Mesenchymal stem cell (in vitro differentiated cells and primary cell): ENCODE measurements at regions not wholly inside any gene's neighbourhood (a gene's known extent, or its start where the extent isn't known, plus 50 kb on each side); places are given as distances from the start of the nearest gene placed in this dataset.

ENCODE experiments used
- DNase-seq: peaks from one replicate; pipeline ENCODE4 v3.0.0-alpha.2; 2013
- H2AFZ ChIP-seq: one replicate; pipeline ENCODE4 v1.6.1; 2013; ENCODE audit warnings: low read depth, mild to moderate bottlenecking, control low read depth, inconsistent platforms, low read length, moderate library complexity
- H2AK5ac ChIP-seq: 2 replicates; pipeline ENCODE4 v1.6.1; 2013; ENCODE audit warnings: low read length, moderate library complexity, mild to moderate bottlenecking, inconsistent platforms; ENCODE audit not compliant: severe bottlenecking
- H2BK120ac ChIP-seq: one replicate; pipeline ENCODE4 v1.6.1; 2013; ENCODE audit warnings: low read depth, mild to moderate bottlenecking, inconsistent platforms, low read length, moderate library complexity
- H2BK12ac ChIP-seq, 2 experiments: one replicate each; pipeline ENCODE4 v1.6.1; 2013; ENCODE audit warnings: inconsistent platforms in 2 of 2, low read length in 2 of 2, mild to moderate bottlenecking in 2 of 2, moderate library complexity in 2 of 2, control low read depth in 1 of 2
- H2BK15ac ChIP-seq: one replicate; pipeline ENCODE4 v1.6.1; 2013; ENCODE audit warnings: mild to moderate bottlenecking, low read depth, inconsistent platforms; ENCODE audit not compliant: poor library complexity, severe bottlenecking
- H2BK5ac ChIP-seq: 2 replicates; pipeline ENCODE4 v1.6.1; 2013; ENCODE audit warnings: low read depth, mild to moderate bottlenecking, low read length, control low read depth, inconsistent platforms; ENCODE audit not compliant: poor library complexity, severe bottlenecking
- H3K14ac ChIP-seq, 2 experiments: one replicate each; pipeline ENCODE4 v1.6.1; 2013; ENCODE audit warnings: inconsistent platforms in 2 of 2, low read length in 2 of 2, control low read depth in 1 of 2, mild to moderate bottlenecking in 1 of 2, moderate library complexity in 1 of 2
- H3K18ac ChIP-seq, 2 experiments: one replicate each; pipeline ENCODE4 v1.6.1; 2013; ENCODE audit warnings: inconsistent platforms in 2 of 2, low read length in 2 of 2, control low read depth in 1 of 2, low read depth in 1 of 2, mild to moderate bottlenecking in 1 of 2
- H3K23ac ChIP-seq, 2 experiments: one replicate each; pipeline ENCODE4 v1.6.1; 2013; ENCODE audit warnings: inconsistent platforms in 2 of 2, low read length in 2 of 2, mild to moderate bottlenecking in 2 of 2, moderate library complexity in 2 of 2, control low read depth in 1 of 2
- H3K27ac ChIP-seq: 2 replicates; pipeline ENCODE4 v1.5.1; 2013; ENCODE audit warnings: mild to moderate bottlenecking, moderate library complexity, low read length, control low read depth, inconsistent platforms; ENCODE audit not compliant: poor library complexity, severe bottlenecking
- H3K27me3 ChIP-seq, 2 experiments: 2 replicates each; pipeline versions ENCODE4 v1.6.1 to v1.7.0; 2013; ENCODE audit warnings: low read length in 2 of 2, mild to moderate bottlenecking in 2 of 2, moderate library complexity in 2 of 2, control low read depth in 1 of 2, inconsistent platforms in 1 of 2; ENCODE audit not compliant: control insufficient read depth in 1 of 2, insufficient read depth in 1 of 2
- H3K36me3 ChIP-seq, 2 experiments: 2 replicates each; pipeline versions ENCODE4 v1.6.1 to v1.7.0; 2013; ENCODE audit warnings: low read length in 2 of 2, control low read depth in 1 of 2, inconsistent platforms in 1 of 2, low read depth in 1 of 2, mild to moderate bottlenecking in 1 of 2; ENCODE audit not compliant: insufficient read depth in 2 of 2, control insufficient read depth in 1 of 2
- H3K4ac ChIP-seq, 2 experiments: one replicate each; pipeline ENCODE4 v1.6.1; 2013; ENCODE audit warnings: inconsistent platforms in 2 of 2, low read length in 2 of 2, mild to moderate bottlenecking in 2 of 2, moderate library complexity in 2 of 2, control low read depth in 1 of 2, low read depth in 1 of 2
- H3K4me1 ChIP-seq: 2 replicates; pipeline ENCODE4 v1.6.1; 2013; ENCODE audit warnings: low read depth, low read length, control low read depth; ENCODE audit not compliant: control insufficient read depth, insufficient read depth
- H3K4me2 ChIP-seq: 2 replicates; pipeline ENCODE4 v1.6.1; 2013; ENCODE audit warnings: low read length, mild to moderate bottlenecking, inconsistent platforms; ENCODE audit not compliant: poor library complexity, severe bottlenecking
- H3K4me3 ChIP-seq, 2 experiments: 2 replicates each; pipeline versions ENCODE4 v1.5.1 to v1.7.0; 2013; ENCODE audit warnings: low read length in 2 of 2, mild to moderate bottlenecking in 2 of 2, control low read depth in 1 of 2, low read depth in 1 of 2; ENCODE audit not compliant: insufficient read depth in 1 of 2
- H3K79me1 ChIP-seq: replicated peaks from 2 replicates; pipeline ENCODE4 v1.6.1; 2013; ENCODE audit warnings: mild to moderate bottlenecking, control low read depth, low read length, inconsistent platforms; ENCODE audit not compliant: poor library complexity, severe bottlenecking
- H3K9ac ChIP-seq: 2 replicates; pipeline ENCODE4 v1.7.0; 2013; ENCODE audit warnings: mild to moderate bottlenecking, low read length, moderate library complexity
- H3K9me3 ChIP-seq: 2 replicates; pipeline ENCODE4 v1.7.0; 2013; ENCODE audit warnings: mild to moderate bottlenecking, low read length; ENCODE audit not compliant: control insufficient read depth
- H4K8ac ChIP-seq: one replicate; pipeline ENCODE4 v1.6.1; 2013; ENCODE audit warnings: inconsistent platforms, mild to moderate bottlenecking, low read length, moderate library complexity
- H4K91ac ChIP-seq: one replicate; pipeline ENCODE4 v1.6.1; 2013; ENCODE audit warnings: mild to moderate bottlenecking, low read length, inconsistent platforms
- WGBS: methylation state at CpG from one replicate; pipeline ENCODE4 v1.1.7; 2013; ENCODE audit warnings: mixed read lengths; 5-methylcytosine and 5-hydroxymethylcytosine counted together

DNA sequence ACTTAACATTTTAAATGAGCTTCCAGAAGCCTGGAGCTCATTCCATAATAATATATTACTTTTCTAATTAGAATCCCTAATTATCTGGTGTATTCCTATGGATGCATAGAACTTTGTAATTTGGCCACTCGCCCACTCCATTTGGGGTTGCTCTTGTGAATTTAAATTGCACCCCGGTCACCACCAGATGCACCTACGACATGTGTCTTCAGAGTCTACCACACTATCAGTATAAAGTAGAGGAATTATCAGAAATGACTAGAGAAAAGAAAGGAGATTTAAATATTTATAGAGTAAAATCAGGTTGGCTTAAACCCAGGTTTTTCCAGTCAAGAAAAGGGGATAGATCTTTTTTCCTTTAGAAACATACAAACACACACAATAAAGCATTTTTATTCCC, 145.8 kb upstream of the DCN start:
- Histone ChIP-seq H2AFZ (no peak overlapping the region), H2AK5ac (no peak overlapping the region), H4K8ac (no peak overlapping the region), H3K23ac (no peak overlapping the region), H3K18ac (no peak overlapping the region), H2BK12ac (no peak overlapping the region), H3K27ac (no peak overlapping the region), H2BK5ac (no peak overlapping the region), H3K9ac (peak overlapping the region; percentile 91), H3K14ac (no peak overlapping the region), H3K4ac (no peak overlapping the region), H3K4me3 (no peak overlapping the region), H3K79me1 (no peaks in the 10 kb centered on the region), H2BK15ac (no peak overlapping the region), H2BK120ac (no peak overlapping the region), H4K91ac (no peak overlapping the region), H3K9me3 (no peaks in the 10 kb centered on the region), H3K36me3 (no peaks in the 10 kb centered on the region), H3K27me3 (no peaks in the 10 kb centered on the region), H3K4me2 (no peak overlapping the region), H3K4me1 (no peaks in the 10 kb centered on the region)
- WGBS, result no CpG with 5 or more reads among the region's 3 CpGs
- no peak for DNase-seq

DNA sequence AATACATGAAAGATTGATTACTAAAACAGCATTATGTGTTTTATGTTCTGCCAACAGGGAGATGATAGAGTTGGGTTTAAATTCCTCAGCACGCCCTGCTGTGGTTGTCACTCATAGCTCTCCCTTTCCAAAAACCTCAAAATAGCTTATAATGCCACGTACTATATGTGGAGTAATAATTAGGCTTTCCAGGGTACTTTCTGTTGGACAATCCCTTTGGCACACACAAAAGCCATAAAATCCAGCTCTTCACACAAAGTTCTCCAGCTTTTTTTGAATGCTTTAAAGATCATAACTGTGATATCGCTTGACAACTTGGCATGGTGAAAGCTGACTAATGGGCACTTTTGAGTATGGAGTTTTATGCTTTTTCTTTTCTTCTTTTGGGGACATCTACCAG, 145.3 kb upstream of the DCN start:
- Histone ChIP-seq H3K18ac (no peak overlapping the region), H2AK5ac (no peak overlapping the region), H3K79me1 (no peaks in the 10 kb centered on the region), H4K8ac (no peak overlapping the region), H3K27me3 (no peaks in the 10 kb centered on the region), H2BK5ac (no peak overlapping the region), H3K4me3 (peak overlapping the region in 1 of 2 experiments; percentile 47), H2BK120ac (no peak overlapping the region), H4K91ac (no peak overlapping the region), H3K4ac (peak overlapping the region in 1 of 2 experiments; percentile 16), H2BK12ac (no peak overlapping the region), H3K4me2 (no peak overlapping the region), H3K4me1 (no peaks in the 10 kb centered on the region), H3K36me3 (no peaks in the 10 kb centered on the region), H3K9me3 (no peaks in the 10 kb centered on the region), H3K14ac (no peak overlapping the region), H3K9ac (peak overlapping the region; percentile 91), H2AFZ (no peak overlapping the region), H3K27ac (no peak overlapping the region), H3K23ac (no peak overlapping the region), H2BK15ac (no peak overlapping the region)
- WGBS, result 100% methylated on average over 1 of the region's 3 CpGs
- peak; percentile 14 for DNase-seq

DNA sequence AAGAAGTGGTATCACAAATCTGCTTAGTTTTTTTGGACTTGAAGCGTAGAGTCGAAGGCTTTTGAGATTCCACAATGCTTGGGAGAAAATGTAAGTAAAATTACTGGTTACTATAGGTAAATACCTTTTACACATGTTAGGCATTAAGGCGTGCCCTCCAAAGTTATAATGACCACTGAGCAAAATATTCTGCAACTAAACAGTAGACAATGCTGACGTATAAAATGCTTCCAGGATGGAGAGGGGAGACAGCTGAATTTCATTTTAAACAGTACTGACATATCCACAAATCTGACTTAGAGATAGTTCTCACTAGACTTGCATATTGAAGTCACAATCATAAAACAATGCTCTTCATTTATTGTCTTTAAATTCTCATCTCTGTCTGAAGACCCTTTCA, 144.5 kb upstream of the DCN start:
- Histone ChIP-seq H2BK120ac (no peak overlapping the region), H3K79me1 (no peaks in the 10 kb centered on the region), H2BK5ac (no peak overlapping the region), H2AK5ac (no peak overlapping the region), H4K91ac (no peak overlapping the region), H3K36me3 (no peaks in the 10 kb centered on the region), H3K4me3 (peak overlapping the region in 1 of 2 experiments; percentile 47), H3K4me2 (no peak overlapping the region), H3K23ac (no peak overlapping the region), H3K27me3 (no peaks in the 10 kb centered on the region), H3K9ac (peak overlapping the region; percentile 91), H3K14ac (no peak overlapping the region), H4K8ac (no peak overlapping the region), H3K9me3 (no peaks in the 10 kb centered on the region), H2BK15ac (no peak overlapping the region), H2BK12ac (no peak overlapping the region), H3K27ac (no peak overlapping the region), H3K4me1 (no peaks in the 10 kb centered on the region), H2AFZ (no peak overlapping the region), H3K4ac (no peak overlapping the region), H3K18ac (no peak overlapping the region)
- WGBS, result 90% methylated on average over 4 of the region's 4 CpGs
- no peak for DNase-seq

DNA sequence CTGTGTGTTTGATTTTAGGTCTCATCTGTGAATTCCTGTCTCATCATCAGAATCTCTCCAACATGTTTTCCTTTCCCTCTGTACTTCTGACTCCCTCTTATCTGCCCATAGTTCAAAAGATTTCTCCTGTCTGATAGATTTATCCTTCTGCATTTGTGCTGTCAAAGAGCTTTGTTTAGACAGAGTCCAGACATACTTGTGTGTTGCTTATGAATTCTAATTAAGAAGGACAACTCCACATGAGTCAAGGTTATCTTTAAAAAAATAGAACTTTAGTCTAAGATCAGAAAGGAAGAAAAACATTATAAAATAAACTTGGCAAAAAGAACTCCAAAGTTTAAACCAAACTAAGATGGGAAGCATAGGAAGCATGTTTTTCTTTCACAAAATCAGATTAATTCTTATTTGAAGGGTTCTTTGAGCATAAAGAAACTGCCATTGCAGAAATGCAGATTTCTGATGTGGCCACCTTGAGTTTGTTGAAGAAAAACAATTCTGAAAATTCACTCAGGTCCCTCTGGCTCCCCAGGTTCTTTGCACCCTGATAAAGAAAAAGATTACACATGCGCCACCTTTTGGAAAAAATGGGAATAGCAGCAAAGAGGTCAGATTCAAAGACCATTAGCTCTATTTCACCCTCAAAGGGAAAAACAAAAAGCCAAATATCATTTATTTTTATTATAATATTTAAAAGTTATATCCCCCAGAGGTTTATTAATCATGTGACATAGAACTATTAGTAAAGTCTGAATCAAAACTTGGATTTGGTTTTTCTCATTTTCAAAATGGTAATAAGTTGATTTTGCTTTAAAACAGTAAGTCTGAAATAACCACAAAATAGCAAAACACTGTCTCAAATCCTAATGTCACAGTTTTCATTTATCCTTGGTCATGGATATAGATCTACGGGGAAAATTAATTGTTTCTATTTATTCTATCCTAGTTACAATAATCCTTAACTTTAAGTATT, 143.7 kb upstream of the DCN start:
- no peak overlapping the region for H3K27ac ChIP-seq
- no peak overlapping the region for H2AFZ ChIP-seq
- peak overlapping the region in 1 of 2 experiments; percentile 47 for H3K4me3 ChIP-seq
- H3K9me3 ChIP-seq, result no peaks in the 10 kb centered on the region
- no peaks in the 10 kb centered on the region for H3K27me3 ChIP-seq
- WGBS, result no CpG with 5 or more reads among the region's 2 CpGs
- no peak overlapping the region for H4K8ac ChIP-seq
- H2AK5ac ChIP-seq, result no peak overlapping the region
- H3K36me3 ChIP-seq, result no peaks in the 10 kb centered on the region
- H3K9ac ChIP-seq, result peak overlapping the region; percentile 91
- H3K14ac ChIP-seq, result no peak overlapping the region
- no peak overlapping the region for H3K4ac ChIP-seq
- H3K23ac ChIP-seq, result no peak overlapping the region
- H2BK12ac ChIP-seq, result no peak overlapping the region
- no peak overlapping the region for H4K91ac ChIP-seq
- no peaks in the 10 kb centered on the region for H3K79me1 ChIP-seq
- H2BK15ac ChIP-seq, result no peak overlapping the region
- H3K4me2 ChIP-seq, result no peak overlapping the region
- H3K18ac ChIP-seq, result no peak overlapping the region
- peak; percentile 73 for DNase-seq
- H3K4me1 ChIP-seq, result no peaks in the 10 kb centered on the region
- H2BK5ac ChIP-seq, result no peak overlapping the region
- H2BK120ac ChIP-seq, result no peak overlapping the region
